GM12872 (cell line): ENCODE measurements at regions not wholly inside any gene's neighbourhood (a gene's known extent, or its start where the extent isn't known, plus 50 kb on each side); places are given as distances from the start of the nearest gene placed in this dataset.

ENCODE experiments used
- CTCF ChIP-seq: IDR thresholded peaks from 3 replicates; pipeline ENCODE4 v1.5.1; 2011; ENCODE audit warnings: low read depth, mild to moderate bottlenecking, low read length, moderate library complexity; ENCODE audit not compliant: insufficient read depth

GRCh38 chr9:107214915-107215314, 68.2 kb upstream of the RAD23B start:
- TF ChIP-seq CTCF: no peak

GRCh38 chr9:107215381-107215780, 67.7 kb upstream of the RAD23B start:
- TF ChIP-seq CTCF: no peak

GRCh38 chr9:107216329-107216728, 66.8 kb upstream of the RAD23B start:
- no peak for TF ChIP-seq CTCF

GRCh38 chr9:107218829-107219485, 64.1 kb upstream of the RAD23B start:
- no peak for TF ChIP-seq CTCF

- no peak for TF ChIP-seq CTCF
Observed at GRCh38 chr9:107219486-107220077, 63.5 kb upstream of the RAD23B start.

- no peak for TF ChIP-seq CTCF
Observed at GRCh38 chr9:107221321-107221720, 61.8 kb upstream of the RAD23B start.

- no peak for TF ChIP-seq CTCF
Observed at GRCh38 chr9:107222020-107222522, 61.0 kb upstream of the RAD23B start.
